HG03025 (cell line): ENCODE measurements at regions not wholly inside any gene's neighbourhood (a gene's known extent, or its start where the extent isn't known, plus 50 kb on each side); places are given as distances from the start of the nearest gene placed in this dataset.

ENCODE experiments used
- ATAC-seq: cut with Tn5 transposase; IDR thresholded peaks from one replicate; pipeline ENCODE4 v1.9.1; 2021; ENCODE audit warnings: mild to moderate bottlenecking, moderate library complexity; ENCODE audit not compliant: unreplicated experiment, low FRiP score

- ATAC-seq = no peak
Measured at GRCh38 chr1:98017184-98017583, 96.3 kb upstream of the DPYD start.

GRCh38 chr1:98008373-98008772 is 87.5 kb upstream of the DPYD start:
- ATAC-seq = no peak

GRCh38 chr1:98005326-98006010 is 84.6 kb upstream of the DPYD start:
- ATAC-seq = no peak

GRCh38 chr1:98003442-98003841 is 82.6 kb upstream of the DPYD start:
- ATAC-seq = no peak

- no peak for ATAC-seq
Measured at GRCh38 chr1:98002288-98002687, 81.5 kb upstream of the DPYD start.

- no peak for ATAC-seq
Measured at GRCh38 chr1:98001764-98002163, 80.9 kb upstream of the DPYD start.

- ATAC-seq = no peak
Measured at GRCh38 chr1:97999320-97999719, 78.5 kb upstream of the DPYD start.

GRCh38 chr1:97996880-97997279 is 76.0 kb upstream of the DPYD start:
- no peak for ATAC-seq

GRCh38 chr1:97989094-97989680 is 68.4 kb upstream of the DPYD start:
- no peak for ATAC-seq

GRCh38 chr1:97986041-97987005 is 65.5 kb upstream of the DPYD start:
- ATAC-seq = no peak

GRCh38 chr1:97983126-97983525 is 62.3 kb upstream of the DPYD start:
- no peak for ATAC-seq

GRCh38 chr1:97980530-97980929 is 59.7 kb upstream of the DPYD start:
- no peak for ATAC-seq

- ATAC-seq = no peak
Measured at GRCh38 chr1:97976801-97977200, 56.0 kb upstream of the DPYD start.
